PC-3 (cell line): ENCODE measurements at regions not wholly inside any gene's neighbourhood (a gene's known extent, or its start where the extent isn't known, plus 50 kb on each side); places are given as distances from the start of the nearest gene placed in this dataset.
A peak's percentile ranks its signal among the peaks of the same experiment; 100 is the strongest.

Experiments
- ATAC-seq: fragments of 200-7000 bp; cut with Tn5 transposase; 2 replicates; pipeline ENCODE4 v1.9.1; 2020; ENCODE audit warnings: mild to moderate bottlenecking, moderate library complexity
- BruUV-seq: library from RNA; stranded (reverse); fragments of 400-500 nt; replicated peaks from 2 replicates; lab custom pipeline; 2021; lab: Mats Ljungman, UMichigan
- CTCF ChIA-PET: fragments of 300-600 bp; sonication (Branson Sonifier 250); formaldehyde crosslinking; loops from one replicate; lab custom pipeline; 2022; ENCODE audit warnings: antibody characterized with exemption; lab: Charles Lee
- POLR2A ChIA-PET: fragments of 300-600 bp; sonication (Branson Sonifier 250); formaldehyde crosslinking; loops from one replicate; lab custom pipeline; 2022; ENCODE audit warnings: antibody characterized with exemption; ENCODE audit not compliant: unreplicated experiment; lab: Charles Lee
- DNase-seq: peaks from one replicate; pipeline ENCODE4 v3.0.0-alpha.2; 2015
- H2AFZ ChIP-seq: fragments of 300-600 bp; sonication (generic); 2 replicates; pipeline ENCODE4 v1.6.0; 2016; ENCODE audit warnings: antibody characterized with exemption, low read length
- H3F3A ChIP-seq: fragments of 300-600 bp; sonication (generic); one replicate; pipeline ENCODE4 v1.6.0; 2017; ENCODE audit warnings: antibody characterized with exemption, low read length, control low read depth, mild to moderate bottlenecking; ENCODE audit not compliant: unreplicated experiment
- H3K27ac ChIP-seq: fragments of 300-600 bp; sonication (generic); 2 replicates; pipeline ENCODE4 v1.5.1; 2016; ENCODE audit warnings: mild to moderate bottlenecking, low read length
- H3K27me3 ChIP-seq: fragments of 300-600 bp; sonication (generic); 2 replicates; pipeline ENCODE4 v1.6.1; 2016; ENCODE audit warnings: low read length, mixed read lengths
- H3K36me3 ChIP-seq: fragments of 300-600 bp; sonication (generic); 2 replicates; pipeline ENCODE4 v1.6.1; 2016; ENCODE audit warnings: low read depth, mixed run types, low read length, mixed read lengths
- H3K4me1 ChIP-seq: fragments of 300-600 bp; sonication (generic); 2 replicates; pipeline ENCODE4 v1.5.1; 2016; ENCODE audit warnings: low read length; ENCODE audit not compliant: insufficient read depth
- H3K4me2 ChIP-seq: fragments of 300-600 bp; sonication (generic); 2 replicates; pipeline ENCODE4 v1.6.0; 2016; ENCODE audit warnings: low read length
- H3K4me3 ChIP-seq: fragments of 300-600 bp; sonication (generic); 2 replicates; pipeline ENCODE4 v1.5.1; 2016; ENCODE audit warnings: mild to moderate bottlenecking, low read length, mixed read lengths
- H3K79me2 ChIP-seq: fragments of 300-600 bp; sonication (generic); 2 replicates; pipeline ENCODE4 v1.6.1; 2017; ENCODE audit warnings: low read length, mixed read lengths
- H3K9ac ChIP-seq: fragments of 300-600 bp; sonication (generic); 2 replicates; pipeline ENCODE4 v1.6.0; 2016; ENCODE audit warnings: mild to moderate bottlenecking, low read length
- H3K9me2 ChIP-seq: fragments of 300-600 bp; sonication (generic); replicated peaks from 2 replicates; pipeline ENCODE4 v1.6.1; 2016; ENCODE audit warnings: mixed run types, low read length, mixed read lengths
- H3K9me3 ChIP-seq: fragments of 300-600 bp; sonication (generic); 2 replicates; pipeline ENCODE4 v1.6.1; 2016; ENCODE audit warnings: low read length, mixed read lengths
- H4K20me1 ChIP-seq: fragments of 300-600 bp; sonication (generic); 2 replicates; pipeline ENCODE4 v1.6.1; 2016; ENCODE audit warnings: low read length, mixed read lengths
- EZH2 ChIP-seq: fragments of 300-600 bp; sonication (generic); IDR thresholded peaks from one replicate; pipeline ENCODE4 v1.6.1; 2017; ENCODE audit warnings: antibody characterized with exemption, mild to moderate bottlenecking, low read length; ENCODE audit not compliant: unreplicated experiment
- EZH2phosphoT487 ChIP-seq: fragments of 300-600 bp; sonication (generic); IDR thresholded peaks from 2 replicates; pipeline ENCODE4 v1.6.1; 2018; ENCODE audit warnings: mild to moderate bottlenecking, antibody characterized with exemption, low read length, borderline replicate concordance
- intact Hi-C: fragments of 100-400 bp; cut with micrococcal nuclease; formaldehyde crosslinking; loops from 2 replicates; pipeline ENCODE4 v1.9.0; 2023
- TF ChIP-seq, protein P1 (sequence below): fragments of 300-600 bp; sonication (generic); conservative IDR thresholded peaks from 2 replicates; pipeline ENCODE4 v1.5.1; 2017; ENCODE audit warnings: antibody characterized with exemption, low read depth, mild to moderate bottlenecking, low read length

DNA sequence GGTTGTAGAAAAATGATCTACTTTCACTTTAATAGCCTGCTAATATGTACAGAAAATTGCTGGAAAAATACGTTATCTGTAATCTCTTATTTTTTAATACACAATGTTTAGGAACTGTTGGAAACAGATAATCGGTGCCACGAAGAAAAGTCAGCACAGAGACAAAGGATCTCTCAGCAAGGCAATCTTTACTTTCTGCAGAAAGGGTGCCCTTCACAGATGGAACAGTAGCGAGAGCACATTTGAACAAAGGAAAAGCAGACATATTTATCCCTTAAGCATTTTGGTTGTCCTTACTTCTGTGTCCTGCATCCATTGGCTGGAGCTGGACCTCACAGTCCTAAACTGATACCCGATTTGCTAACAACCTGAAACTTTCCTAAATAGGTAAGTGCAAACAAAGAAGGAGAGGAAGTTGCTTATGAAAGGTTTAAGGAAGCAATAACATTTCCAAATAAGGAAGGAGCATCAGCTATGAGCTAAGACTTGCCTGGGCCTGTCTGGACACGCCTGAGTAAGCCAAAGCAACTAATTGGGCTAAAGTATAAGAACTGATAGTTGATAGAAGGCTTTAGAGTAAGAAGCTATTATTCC, 640.0 kb downstream of the SH2D4B start:
- Histone ChIP-seq H3K27me3 (no peaks in the 10 kb centered on the region), H3F3A (no peaks in the 10 kb centered on the region), H3K9me2 (no peaks in the 10 kb centered on the region), H3K4me3 (no peak overlapping the region), H3K79me2 (no peaks in the 10 kb centered on the region), H4K20me1 (no peaks in the 10 kb centered on the region), H3K4me1 (no peaks in the 10 kb centered on the region), H3K9me3 (no peaks in the 10 kb centered on the region), H2AFZ (no peak overlapping the region), H3K9ac (no peak overlapping the region), H3K4me2 (no peak overlapping the region), H3K27ac (no peak overlapping the region), H3K36me3 (no peaks in the 10 kb centered on the region; the same call in 1 of the 2 replicates)
- ChIA-PET POLR2A (no interaction called here), CTCF (no interaction called here)
- intact Hi-C loops = no loop called here
- DNase-seq (no peak), ATAC-seq (no peak)
- no TSS peak for BruUV-seq
- TF ChIP-seq, protein P1, sequence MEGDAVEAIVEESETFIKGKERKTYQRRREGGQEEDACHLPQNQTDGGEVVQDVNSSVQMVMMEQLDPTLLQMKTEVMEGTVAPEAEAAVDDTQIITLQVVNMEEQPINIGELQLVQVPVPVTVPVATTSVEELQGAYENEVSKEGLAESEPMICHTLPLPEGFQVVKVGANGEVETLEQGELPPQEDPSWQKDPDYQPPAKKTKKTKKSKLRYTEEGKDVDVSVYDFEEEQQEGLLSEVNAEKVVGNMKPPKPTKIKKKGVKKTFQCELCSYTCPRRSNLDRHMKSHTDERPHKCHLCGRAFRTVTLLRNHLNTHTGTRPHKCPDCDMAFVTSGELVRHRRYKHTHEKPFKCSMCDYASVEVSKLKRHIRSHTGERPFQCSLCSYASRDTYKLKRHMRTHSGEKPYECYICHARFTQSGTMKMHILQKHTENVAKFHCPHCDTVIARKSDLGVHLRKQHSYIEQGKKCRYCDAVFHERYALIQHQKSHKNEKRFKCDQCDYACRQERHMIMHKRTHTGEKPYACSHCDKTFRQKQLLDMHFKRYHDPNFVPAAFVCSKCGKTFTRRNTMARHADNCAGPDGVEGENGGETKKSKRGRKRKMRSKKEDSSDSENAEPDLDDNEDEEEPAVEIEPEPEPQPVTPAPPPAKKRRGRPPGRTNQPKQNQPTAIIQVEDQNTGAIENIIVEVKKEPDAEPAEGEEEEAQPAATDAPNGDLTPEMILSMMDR = no peak
- TF ChIP-seq EZH2 = no peak
- no peak for TF ChIP-seq EZH2phosphoT487

DNA sequence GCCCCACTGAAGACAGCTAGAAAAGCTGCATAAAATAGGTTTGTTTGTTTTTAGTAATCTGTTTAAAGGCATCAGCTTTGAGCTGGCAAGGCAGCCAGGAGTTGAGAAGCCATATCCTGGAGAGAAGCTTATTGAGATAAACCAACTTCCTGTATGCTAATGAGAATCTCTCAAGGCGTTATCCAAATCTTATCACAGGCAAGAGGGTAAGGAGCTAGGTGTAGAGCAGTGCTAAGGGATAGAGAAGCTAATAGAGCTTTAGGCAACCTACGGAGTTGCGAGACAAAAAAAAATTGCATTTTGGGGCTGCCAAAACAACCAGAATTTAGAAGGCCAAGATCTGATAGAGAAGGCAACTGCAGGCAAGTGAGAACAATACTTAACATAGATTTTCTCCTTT, 641.6 kb downstream of the SH2D4B start:
- ATAC-seq (no peak), DNase-seq (no peak)
- Histone ChIP-seq H3K36me3 (no peaks in the 10 kb centered on the region; the same call in 1 of the 2 replicates), H3K9me2 (no peaks in the 10 kb centered on the region), H4K20me1 (no peaks in the 10 kb centered on the region), H2AFZ (no peak overlapping the region), H3K79me2 (no peaks in the 10 kb centered on the region), H3F3A (no peaks in the 10 kb centered on the region), H3K27ac (no peak overlapping the region), H3K9ac (no peak overlapping the region), H3K4me1 (no peaks in the 10 kb centered on the region), H3K4me2 (no peak overlapping the region), H3K4me3 (no peak overlapping the region), H3K27me3 (no peaks in the 10 kb centered on the region), H3K9me3 (no peaks in the 10 kb centered on the region)
- intact Hi-C loops = no loop called here
- no TSS peak for BruUV-seq
- ChIA-PET CTCF (no interaction called here), POLR2A (no interaction called here)
- no peak for TF ChIP-seq EZH2phosphoT487
- TF ChIP-seq EZH2 = no peak
- TF ChIP-seq, protein P1 = no peak

DNA sequence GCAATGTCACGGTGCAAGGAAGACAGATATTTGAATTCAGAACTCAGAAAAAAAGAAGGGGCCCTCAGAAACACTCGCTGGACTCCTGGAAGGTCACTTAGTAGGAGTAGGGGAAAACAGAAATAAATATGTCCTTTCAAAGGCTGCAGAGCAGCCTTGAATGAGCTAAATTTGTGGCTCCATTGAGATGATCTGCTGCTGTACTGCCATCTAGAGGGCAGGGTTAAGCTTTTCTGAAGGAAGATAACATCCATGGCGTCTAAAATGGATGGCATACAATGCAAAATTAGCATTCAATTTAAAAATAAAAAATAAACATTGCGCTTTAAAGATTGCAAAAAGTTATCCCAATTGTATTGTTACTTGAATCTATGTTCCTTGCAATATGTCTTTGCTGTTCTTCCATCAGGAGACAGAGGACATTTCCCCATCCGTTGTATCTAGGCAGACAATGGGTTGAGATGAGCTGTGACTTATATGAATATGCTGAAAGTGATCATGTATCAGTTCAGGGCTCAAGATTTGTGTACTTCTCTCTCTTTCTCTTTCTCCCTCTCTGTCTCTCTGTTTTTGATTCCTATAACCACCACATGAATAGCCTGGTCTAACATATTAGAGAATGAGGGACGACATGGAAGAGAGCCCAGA, 642.2 kb downstream of the SH2D4B start:
- DNase-seq = peak; percentile 2
- H3K36me3 ChIP-seq = no peaks in the 10 kb centered on the region; the same call in 1 of the 2 replicates
- H3K9me2 ChIP-seq = no peaks in the 10 kb centered on the region
- H3K27me3 ChIP-seq = no peaks in the 10 kb centered on the region
- intact Hi-C loops = no loop called here
- no peaks in the 10 kb centered on the region for H3F3A ChIP-seq
- H3K79me2 ChIP-seq = no peaks in the 10 kb centered on the region
- no peaks in the 10 kb centered on the region for H4K20me1 ChIP-seq
- TF ChIP-seq EZH2 (no peak), EZH2phosphoT487 (no peak)
- TF ChIP-seq, protein P1 = peak; percentile 34; the same call in 1 of the 2 replicates
- H3K27ac ChIP-seq = no peak overlapping the region
- CTCF ChIA-PET = no interaction called here
- H2AFZ ChIP-seq = no peak overlapping the region
- no peak overlapping the region for H3K9ac ChIP-seq
- no peaks in the 10 kb centered on the region for H3K9me3 ChIP-seq
- H3K4me3 ChIP-seq = no peak overlapping the region
- H3K4me2 ChIP-seq = no peak overlapping the region
- BruUV-seq = no TSS peak
- POLR2A ChIA-PET = no interaction called here
- no peak for ATAC-seq
- H3K4me1 ChIP-seq = no peaks in the 10 kb centered on the region
